HG03097 (cell line): ENCODE measurements at regions not wholly inside any gene's neighbourhood (a gene's known extent, or its start where the extent isn't known, plus 50 kb on each side); places are given as distances from the start of the nearest gene placed in this dataset.
A peak's percentile ranks its signal among the peaks of the same experiment; 100 is the strongest.
"Not testable (repeated sequence)": the region's sequence is repeated elsewhere in the genome, so short reads cannot be mapped to it uniquely, and the experiment has no call there.

ENCODE experiments used
- ATAC-seq: cut with Tn5 transposase; IDR thresholded peaks from one replicate; pipeline ENCODE4 v1.9.1; 2021; ENCODE audit not compliant: unreplicated experiment, low FRiP score

DNA sequence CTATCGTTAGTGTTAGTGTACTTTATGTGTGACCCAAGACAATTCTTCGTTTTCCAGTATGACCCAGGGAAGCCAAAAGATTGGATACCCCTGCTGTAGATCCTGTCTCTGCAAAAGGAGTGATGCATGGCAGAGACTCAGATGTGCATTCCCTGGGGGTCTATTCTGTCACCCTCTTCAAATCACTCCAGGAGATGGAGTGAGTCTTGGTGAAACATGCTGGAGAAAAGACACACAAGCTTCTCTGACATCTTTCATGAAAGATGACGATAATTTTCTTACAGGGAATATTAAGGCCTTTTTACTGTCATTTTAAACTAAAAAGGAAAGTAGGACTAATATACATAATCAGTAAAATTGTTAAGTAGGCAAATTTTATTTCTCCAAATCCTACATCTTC is 437.9 kb upstream of the SOX5 start:
- ATAC-seq: no peak

DNA sequence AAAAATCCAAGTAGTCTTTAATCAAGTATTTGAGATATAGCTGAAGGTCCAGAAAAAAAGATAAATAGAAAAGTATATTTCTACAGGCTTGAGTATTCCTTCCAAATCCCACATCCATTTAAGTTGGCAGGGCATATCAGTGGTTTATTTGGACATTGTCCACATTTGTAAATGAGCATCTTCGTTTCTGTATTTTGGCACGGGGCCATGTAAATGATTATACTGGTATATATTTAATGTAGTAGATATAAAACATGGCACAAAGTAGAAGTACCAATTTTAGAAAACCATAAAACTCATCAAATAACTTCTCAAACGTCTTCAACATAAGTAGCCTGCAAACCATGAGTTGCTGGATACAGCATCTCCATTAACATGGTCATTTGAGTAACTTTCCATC is 437.4 kb upstream of the SOX5 start:
- ATAC-seq: no peak

DNA sequence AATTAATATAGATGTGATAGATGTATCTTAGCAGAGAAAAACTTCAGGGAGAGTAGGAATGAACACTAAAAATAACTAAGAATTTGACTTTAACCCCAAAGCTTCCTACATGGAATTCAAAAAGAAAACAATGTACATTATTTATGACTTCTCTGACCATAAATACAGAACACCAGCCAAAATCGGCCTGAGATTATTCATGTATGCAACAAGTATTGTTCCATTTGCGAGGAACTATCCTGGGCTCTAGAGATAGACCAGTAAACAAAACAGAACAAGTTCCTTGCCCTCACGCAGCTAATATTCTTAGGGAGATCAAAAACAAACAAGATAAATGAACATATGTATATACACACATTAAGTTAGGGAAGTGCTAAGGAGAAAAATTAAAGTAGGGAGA is 432.3 kb upstream of the SOX5 start:
- ATAC-seq: no peak

DNA sequence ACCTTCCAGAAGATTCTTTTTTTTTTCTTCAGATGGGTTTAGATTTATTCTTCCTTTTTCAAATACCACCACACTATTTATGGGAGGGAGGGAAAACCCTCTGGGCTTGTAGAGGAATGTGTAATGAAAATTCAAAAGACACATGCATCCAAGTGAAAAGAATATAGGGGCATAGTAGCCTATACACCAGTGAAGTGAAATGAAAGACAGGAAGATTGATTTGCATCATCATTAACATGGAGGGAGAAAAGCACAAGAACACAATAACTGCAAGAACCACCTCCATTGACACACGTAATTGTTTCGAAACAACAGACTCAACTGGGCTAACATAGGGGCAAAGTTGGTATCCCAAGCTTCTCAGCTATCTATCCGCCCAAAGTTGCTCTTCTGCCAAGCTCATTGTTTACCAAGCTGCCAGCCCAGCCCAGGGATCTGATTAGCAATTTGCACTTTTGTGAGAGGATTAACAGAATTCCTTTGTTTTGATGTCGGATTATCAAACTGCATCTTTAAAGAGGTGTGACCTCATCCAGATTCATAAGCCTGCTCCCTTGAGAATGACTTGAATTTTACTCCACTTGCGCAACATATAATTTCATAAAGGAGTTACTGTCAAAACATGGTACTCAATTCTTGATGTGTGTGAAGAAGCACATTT is 430.5 kb upstream of the SOX5 start:
- ATAC-seq: no peak

DNA sequence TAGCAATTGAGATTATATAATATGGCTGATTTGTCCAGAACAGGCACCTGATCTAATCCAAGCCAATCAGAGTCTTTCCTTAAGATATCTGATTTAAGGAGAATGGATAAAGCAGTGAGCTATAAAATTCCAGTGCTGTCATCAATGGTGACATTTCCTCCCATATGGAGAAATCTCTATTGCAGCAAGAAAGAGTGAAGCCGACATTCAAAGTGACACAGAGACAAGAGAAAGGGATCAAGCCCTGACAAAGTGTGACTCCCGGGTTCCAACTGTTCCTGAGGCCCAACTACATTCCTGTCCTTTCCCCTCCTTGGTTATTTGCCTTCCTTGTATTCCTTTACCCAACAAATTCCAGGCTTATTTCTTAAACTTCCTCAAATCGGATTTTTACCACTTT is 430.0 kb upstream of the SOX5 start:
- ATAC-seq: no peak

DNA sequence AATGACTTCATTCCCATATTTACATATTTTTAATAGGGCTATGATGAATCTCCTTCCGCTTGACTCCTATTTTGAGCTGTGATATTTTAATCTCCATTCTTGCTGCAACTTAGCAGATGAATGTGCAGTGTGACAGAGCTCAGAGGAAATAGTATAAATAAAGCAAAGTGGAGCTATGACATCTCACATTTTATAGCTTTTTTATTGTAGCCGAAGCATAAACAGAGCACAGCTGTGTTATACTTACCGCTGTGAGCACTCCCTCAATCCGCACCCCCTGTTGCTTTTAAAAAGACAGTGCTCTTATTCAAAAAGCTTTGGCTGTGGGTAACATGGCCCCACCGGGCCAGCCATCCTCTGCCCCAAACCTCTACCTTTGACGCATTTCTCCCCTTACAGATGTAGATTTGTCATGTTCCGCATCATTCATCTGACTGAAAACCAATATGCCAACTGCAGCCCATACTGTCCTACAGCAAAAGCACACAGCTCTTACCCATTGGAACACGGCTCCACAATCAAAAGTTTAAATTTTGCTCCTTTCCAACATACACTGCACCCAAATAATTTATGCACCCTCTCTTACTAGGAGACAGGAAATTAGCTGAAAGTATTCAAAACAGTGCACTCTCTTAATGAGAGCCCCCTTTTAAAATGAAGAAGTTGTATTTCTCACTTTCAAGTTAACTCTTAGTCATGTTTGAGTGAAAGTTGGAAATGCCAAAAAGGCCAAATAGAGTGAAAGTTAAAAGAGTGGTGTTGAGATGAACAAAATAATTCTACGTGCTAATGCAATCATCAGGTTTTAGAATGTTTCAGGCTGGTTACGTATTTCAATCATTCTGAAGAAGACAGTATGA is 429.3 kb upstream of the SOX5 start:
- ATAC-seq: peak; percentile 77

DNA sequence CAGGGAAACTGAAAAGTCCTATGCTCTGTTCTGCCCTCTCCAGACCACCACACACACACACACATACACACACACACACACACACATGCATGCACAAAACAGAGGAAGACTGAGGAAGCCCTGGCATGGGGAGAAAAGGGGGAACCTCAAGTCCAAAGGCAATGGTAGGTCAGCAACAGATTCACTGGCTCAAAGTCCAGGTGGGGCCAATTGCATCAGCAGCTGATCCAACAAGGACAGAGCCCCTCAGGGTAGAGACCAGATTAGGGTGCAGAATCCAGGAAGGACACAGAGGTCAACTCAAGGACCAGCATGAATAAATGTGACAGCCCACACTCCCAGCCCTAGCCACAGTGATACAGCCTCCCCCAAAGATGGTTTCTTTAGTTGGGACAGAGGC is 425.0 kb upstream of the SOX5 start:
- ATAC-seq: no peak

DNA sequence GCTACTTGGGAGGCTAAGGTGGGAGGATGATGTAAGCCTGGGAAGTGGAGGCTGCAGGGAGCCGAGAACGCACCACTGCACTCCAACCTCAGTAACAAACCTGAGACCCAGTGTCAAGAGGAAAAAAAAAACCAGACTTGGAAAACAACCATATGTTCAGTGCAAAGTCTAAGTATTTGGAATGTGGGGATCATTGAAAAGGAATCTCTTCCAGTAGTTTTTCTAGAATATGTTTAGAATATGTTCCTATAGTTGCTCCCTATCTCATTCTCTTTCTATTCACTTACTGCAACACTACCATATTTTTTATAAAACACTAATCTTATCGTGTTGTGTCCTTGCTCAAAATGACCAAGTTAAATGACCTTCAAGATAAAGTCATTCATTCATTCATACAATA is 423.5 kb upstream of the SOX5 start:
- ATAC-seq: no peak

DNA sequence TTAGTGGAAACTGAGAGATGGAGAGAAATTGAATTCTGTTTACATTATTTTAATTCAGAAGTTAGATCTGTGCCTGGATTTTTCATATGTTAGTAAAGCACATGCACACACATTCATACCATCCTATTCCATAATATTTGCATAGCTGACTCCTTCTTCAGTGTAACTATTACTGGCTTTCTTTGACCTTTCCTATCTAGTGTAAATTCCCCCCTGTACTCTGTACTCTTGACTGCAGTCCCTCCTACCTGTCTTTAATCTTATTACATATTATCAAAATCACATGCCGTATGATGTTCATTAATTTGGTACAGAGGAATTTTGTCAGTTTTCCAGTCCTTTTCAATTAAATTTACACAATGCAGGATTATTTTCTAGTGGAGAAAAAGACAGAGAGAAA is 417.0 kb upstream of the SOX5 start:
- no peak for ATAC-seq

DNA sequence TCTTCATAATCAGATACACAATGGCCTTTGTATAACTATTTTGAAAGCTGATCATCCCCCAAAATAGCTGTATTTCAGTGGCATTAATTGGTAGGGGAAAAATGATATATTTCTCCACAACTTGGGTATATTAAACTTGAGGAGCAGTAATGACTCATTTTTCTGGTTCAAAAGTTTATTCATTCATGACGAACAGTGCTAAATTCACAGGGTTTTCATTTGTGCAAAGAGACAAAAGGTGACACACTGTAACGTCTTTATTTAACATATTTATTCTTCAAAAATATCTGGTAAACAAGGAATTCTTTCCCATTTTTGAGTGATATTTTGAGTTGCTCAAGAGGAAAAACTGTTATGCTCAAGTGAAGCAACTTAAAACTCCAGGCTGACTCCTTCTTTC is 415.5 kb upstream of the SOX5 start:
- ATAC-seq: no peak

DNA sequence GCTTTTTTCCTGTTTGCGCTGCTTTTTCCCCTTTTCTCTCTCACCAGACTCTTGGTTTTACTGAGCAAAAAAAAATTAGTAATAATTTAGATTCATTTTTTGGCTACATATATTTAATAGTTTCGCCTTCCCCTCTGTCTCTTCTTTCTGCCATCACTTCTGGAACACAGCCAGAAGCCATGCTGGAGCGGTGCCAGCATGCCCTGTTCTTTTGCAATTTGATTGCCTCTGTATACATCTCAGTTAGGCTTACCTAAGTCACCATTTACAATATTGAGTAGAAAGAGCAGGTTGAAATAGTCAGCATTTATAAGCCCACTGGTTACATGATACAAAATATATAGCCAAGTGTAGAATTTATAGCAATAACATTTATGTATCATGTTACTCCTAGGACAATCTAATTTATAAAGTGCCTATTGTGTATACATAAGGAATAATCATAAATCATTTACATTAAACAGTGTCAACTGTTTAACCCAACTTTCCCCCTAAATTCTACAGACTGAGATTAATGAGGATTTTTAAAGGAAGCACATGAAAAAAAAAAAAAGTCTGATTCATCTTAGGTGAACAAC is 413.8 kb upstream of the SOX5 start:
- ATAC-seq: no peak

DNA sequence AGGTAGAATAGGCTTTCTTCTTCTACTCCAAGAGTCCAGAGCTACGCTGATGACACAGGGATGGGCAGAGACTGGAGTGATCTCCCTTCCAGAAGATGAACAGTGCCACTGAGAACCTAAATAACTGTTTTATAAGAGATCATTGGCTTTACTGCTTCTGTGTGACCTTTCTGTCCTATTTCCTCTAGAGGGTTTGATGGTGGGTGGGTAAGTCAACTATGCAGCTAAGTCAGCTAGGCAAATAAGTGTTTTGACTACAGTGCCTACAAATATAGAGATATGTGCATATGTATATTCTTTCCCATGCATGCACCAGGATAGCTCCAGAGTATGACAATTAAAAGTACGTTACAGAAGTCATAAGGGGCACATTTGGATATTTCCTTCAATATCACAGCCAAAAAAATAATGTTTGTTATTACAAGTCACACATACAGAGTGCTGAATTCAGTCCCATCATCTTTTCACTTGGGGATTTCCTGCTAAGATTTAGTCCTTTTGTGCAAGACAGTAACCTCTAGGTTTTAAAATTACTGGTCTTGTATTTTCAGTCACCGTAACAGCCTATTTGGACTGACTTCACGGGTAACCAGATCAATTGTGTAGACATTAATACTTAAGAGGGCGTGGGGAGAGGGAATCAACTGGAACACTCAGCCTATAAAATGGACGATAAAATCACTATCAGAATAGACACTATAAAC is 412.6 kb upstream of the SOX5 start:
- no peak for ATAC-seq

DNA sequence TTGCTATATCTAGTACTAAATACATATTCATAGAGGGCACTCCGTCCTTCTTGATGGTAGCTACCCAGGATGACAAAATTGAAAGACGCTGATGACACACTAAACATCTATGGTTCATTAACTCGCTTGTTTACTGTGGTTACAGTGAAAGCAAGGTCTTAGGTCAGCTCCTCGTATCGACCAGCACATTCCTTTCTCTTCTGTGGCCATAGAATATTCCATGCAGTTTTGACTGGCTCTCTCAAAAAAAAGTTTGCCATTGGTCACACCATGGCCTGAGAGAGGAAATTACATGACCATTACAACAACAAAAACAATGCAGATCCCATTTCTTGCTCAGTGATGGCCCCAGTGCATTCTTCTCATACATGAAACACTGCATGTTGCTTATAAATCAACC is 411.4 kb upstream of the SOX5 start:
- ATAC-seq: peak; percentile 73

DNA sequence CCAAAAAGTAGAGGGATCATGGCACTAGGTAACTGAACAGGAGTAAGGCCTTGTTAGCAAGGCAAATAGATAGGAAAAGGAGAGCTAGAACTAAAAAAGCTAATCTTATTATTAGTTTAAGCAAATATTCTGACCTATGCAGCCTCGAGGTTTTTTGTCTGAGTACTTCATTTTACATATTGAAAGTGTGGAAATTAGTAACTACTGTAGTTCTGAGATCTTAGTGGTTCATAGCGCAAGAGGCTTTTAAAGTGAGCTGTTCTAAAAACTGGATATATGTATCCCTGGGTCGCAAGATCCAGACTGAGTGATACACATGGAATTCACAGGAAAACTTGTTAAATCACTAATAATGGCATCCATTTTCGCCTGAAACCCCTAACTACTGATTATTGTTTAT is 411.0 kb upstream of the SOX5 start:
- ATAC-seq: peak; percentile 26

DNA sequence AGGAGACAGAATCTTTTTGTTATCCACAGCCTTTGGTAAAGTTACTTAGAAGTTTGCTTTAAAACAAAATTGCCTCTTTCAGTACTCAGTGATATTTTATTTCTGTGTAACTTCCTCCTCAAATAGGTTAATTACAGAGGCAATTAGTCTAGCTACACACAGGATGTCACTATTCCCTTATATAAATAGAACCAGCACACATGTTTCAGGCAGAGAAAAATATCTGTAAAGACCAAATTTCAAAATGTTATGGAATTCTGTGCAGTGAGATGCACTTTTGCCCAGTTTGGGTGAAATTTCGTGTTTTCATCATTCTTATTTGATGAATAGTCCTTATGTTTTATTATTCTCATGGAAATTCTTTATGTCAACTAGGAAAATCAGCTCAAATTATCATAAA is 410.6 kb upstream of the SOX5 start:
- no peak for ATAC-seq

DNA sequence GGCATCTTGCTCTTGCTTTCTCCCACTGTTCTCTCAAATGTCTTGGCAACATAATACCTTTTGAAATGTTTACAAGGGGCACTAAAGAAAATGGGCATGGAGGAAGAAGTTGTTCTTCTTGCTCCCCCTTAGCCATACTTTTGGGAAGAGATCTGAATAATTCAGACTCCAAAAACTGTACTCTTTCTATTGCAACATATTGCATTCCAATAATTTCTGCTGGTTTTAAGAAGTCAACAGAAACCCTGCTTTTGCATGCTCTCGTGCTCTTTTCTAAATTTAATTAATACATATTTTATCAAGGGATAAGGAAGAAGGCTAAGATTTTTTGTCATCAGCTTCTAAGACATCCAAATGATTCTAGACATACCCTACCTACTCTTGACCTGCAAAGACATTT is 409.9 kb upstream of the SOX5 start:
- ATAC-seq: no peak

DNA sequence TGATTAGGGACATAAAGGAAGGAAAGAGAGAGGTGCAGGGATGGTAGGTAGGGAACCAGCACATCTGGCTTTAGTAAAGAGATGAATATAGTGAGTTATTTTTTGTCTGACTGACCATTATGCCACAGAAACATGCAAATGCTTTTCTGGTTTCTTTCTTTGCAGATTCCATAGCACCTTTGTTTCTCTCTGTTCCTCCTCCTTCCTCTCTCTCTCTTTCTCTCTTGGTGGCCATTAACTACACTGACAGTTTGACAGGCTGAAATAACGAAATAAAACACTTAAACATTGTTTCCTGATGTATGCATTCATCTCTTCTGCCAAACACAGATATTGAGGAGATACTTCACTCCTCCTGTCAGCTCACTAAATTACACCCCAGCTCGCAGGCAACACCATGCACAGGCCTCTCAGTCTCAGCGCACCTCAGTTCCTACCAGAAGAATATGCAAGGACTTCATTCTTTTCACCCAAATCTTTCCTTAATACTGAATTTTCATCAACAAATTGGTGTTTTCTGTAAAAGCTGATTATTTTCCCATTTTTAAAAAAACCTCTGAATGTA is 406.9 kb upstream of the SOX5 start:
- ATAC-seq: peak; percentile 55

DNA sequence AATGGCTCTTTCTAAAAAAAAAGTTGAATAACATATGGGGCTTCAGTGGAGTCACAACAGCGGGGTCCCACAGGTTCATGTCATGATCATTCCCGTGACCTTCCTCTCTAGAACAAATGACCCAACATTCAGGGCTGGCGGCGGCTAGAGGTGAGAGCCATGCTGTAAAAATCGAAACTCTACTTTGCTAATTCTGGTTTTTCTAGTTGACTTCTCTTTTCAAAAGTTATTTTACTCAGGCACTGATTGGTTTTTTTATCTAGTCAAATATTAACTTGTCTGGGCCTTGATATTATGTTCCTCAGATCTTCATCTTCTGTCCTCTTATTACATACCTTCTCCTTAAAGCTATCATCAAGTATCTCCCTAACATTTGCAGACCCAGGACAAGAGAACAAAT is 402.9 kb upstream of the SOX5 start:
- ATAC-seq: no peak

DNA sequence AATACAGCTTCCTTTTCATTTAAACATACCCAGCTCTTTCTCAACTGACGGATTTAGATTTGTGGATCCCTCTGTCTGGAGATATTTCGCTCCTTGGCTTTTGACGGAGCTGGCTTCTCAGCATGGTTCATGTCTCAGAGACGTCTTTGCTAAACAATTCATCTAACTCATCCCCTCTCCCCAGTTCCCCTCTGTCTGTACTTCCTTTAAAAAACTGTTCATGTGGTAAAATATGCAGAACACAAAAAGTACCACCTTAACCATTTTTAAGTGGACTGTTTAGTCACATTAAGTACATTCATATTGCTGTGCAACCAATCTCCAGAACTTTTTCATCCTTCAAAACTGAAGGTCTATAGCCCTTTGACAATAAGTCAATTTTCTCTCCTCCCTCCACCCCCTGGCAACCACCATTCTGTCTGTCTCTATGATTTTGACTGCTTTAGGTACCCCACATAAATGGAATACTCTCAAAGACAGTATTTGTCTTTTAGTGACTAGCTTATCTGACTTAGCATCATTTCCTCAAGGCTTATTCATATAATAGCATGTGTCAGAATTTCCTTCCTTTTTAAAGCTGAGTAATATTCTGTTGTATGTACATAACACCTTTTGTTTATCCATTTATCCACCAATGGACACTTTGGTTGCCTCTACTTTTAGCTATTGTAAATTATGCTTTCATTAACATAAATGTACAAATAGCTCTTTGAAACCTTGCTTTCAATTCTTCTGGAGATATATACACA is 399.8 kb upstream of the SOX5 start:
- ATAC-seq: no peak

DNA sequence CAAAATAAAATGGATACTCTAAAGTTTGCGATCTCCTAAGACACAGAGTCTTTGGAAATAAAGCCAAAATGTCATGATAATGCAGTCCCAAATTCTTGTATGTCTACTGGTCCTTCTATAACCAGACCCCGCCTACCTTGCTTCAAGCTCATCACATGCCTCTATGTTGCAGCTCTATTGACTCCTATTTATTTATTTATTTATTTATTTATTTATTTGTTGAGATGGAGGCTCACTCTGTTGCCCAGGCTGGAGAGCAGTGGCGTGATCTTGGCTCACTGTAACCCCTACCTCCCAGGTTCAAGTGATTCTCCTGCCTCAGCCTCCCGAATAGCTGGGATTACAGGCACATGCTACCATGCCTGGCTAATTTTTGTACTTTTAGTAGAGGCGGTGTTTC is 398.7 kb upstream of the SOX5 start:
- not testable (repeated sequence) for ATAC-seq
